GM12878 (cell line): ENCODE measurements at regions not wholly inside any gene's neighbourhood (a gene's known extent, or its start where the extent isn't known, plus 50 kb on each side); places are given as distances from the start of the nearest gene placed in this dataset.

Experiments
- ATAC-seq: fragments of 200-7000 bp; cut with Tn5 transposase; 3 replicates; pipeline ENCODE4 v1.9.1; 2020; ENCODE audit warnings: mild to moderate bottlenecking, moderate library complexity
- BruUV-seq: library from RNA; stranded (reverse); fragments of 400-500 nt; replicated peaks from 2 replicates; lab custom pipeline; 2021; lab: Mats Ljungman, UMichigan
- CTCF ChIA-PET: fragments of 300-600 bp; sonication (Branson Sonifier 250); formaldehyde crosslinking; extraction: SDS; loops from one replicate; lab custom pipeline; 2021; ENCODE audit warnings: inconsistent platforms; lab: Yijun Ruan, JAX
- POLR2A ChIA-PET: fragments of 350-600 bp; formaldehyde crosslinking; extraction: SDS; loops from one replicate; lab custom pipeline; 2021; ENCODE audit warnings: inconsistent platforms; lab: Charles Lee
- RAD21 ChIA-PET: fragments of 300-600 bp; sonication (Branson Sonifier 250); formaldehyde crosslinking; loops from one replicate; lab custom pipeline; 2023; ENCODE audit warnings: antibody characterized with exemption; ENCODE audit not compliant: unreplicated experiment; lab: Charles Lee
- SMC1A ChIA-PET: fragments of 300-600 bp; sonication (Branson Sonifier 250); formaldehyde crosslinking; loops from one replicate; lab custom pipeline; 2023; ENCODE audit not compliant: unreplicated experiment, uncharacterized antibody; lab: Charles Lee
- DNase-seq: peaks from one replicate; pipeline ENCODE4 v3.0.0-alpha.2; 2011; ENCODE audit warnings: low read depth, low spot score
- FAIRE-seq: peaks from 3 replicates; lab custom pipeline; 2011; peaks lifted over from hg19 to GRCh38; lab: Jason Lieb, UNC
- H2AFZ ChIP-seq: 2 replicates; pipeline ENCODE4 v1.6.0; 2011; ENCODE audit warnings: low read depth, low read length, control low read depth; ENCODE audit not compliant: control insufficient read depth
- H3K27ac ChIP-seq: 2 replicates; pipeline ENCODE4 v1.5.1; 2011; ENCODE audit warnings: control low read depth; ENCODE audit not compliant: control insufficient read depth, insufficient read depth
- H3K27me3 ChIP-seq, 2 experiments: replicated peaks in 1 of 2; 2 replicates each; pipeline versions ENCODE4 v1.6.0 to v1.6.1; 2011; ENCODE audit warnings: low read length in 1 of 2; ENCODE audit not compliant: control insufficient read depth in 2 of 2, insufficient read depth in 2 of 2
- H3K36me3 ChIP-seq, 2 experiments: 2 replicates each; pipeline ENCODE4 v1.5.1; 2011; ENCODE audit warnings: low read length in 1 of 2; ENCODE audit not compliant: control insufficient read depth in 2 of 2, insufficient read depth in 2 of 2
- H3K4me1 ChIP-seq: 2 replicates; pipeline ENCODE4 v1.6.1; 2011; ENCODE audit warnings: mild to moderate bottlenecking, low read length, moderate library complexity, mixed read lengths; ENCODE audit not compliant: control insufficient read depth, insufficient read depth
- H3K4me2 ChIP-seq: 2 replicates; pipeline ENCODE4 v1.6.0; 2011; ENCODE audit warnings: control low read depth; ENCODE audit not compliant: control insufficient read depth, insufficient read depth
- H3K4me3 ChIP-seq: fragments of 200-600 bp; sonication (generic); 2 replicates; pipeline ENCODE4 v1.5.1; 2016
- H3K79me2 ChIP-seq: 2 replicates; pipeline ENCODE4 v1.6.0; 2011; ENCODE audit warnings: low read length; ENCODE audit not compliant: control insufficient read depth, insufficient read depth
- H3K9ac ChIP-seq: 2 replicates; pipeline ENCODE4 v1.8.0; 2011; ENCODE audit warnings: low read length, control low read depth, mixed read lengths; ENCODE audit not compliant: control insufficient read depth, insufficient read depth
- H3K9me3 ChIP-seq: replicated peaks from 3 replicates; pipeline ENCODE4 v1.5.1; 2011; ENCODE audit warnings: mild to moderate bottlenecking, low read length; ENCODE audit not compliant: control insufficient read depth, insufficient read depth
- H4K20me1 ChIP-seq: 2 replicates; pipeline ENCODE4 v1.6.0; 2011; ENCODE audit not compliant: control insufficient read depth, insufficient read depth
- ATF7 ChIP-seq: fragments of 450-650 bp; IDR thresholded peaks from 2 replicates; pipeline ENCODE4 v1.6.1; 2016; ENCODE audit warnings: low read depth, mild to moderate bottlenecking
- BCLAF1 ChIP-seq: fragments of 450-650 bp; IDR thresholded peaks from 2 replicates; pipeline ENCODE4 v1.6.1; 2017; ENCODE audit warnings: antibody characterized with exemption, mild to moderate bottlenecking, moderate library complexity
- ESRRA ChIP-seq: IDR thresholded peaks from 2 replicates; pipeline ENCODE4 v1.6.1; 2012; ENCODE audit warnings: mild to moderate bottlenecking, low read length, improper control_type of control experiment
- IKZF1 ChIP-seq: fragments of 450-650 bp; conservative IDR thresholded peaks from 2 replicates; pipeline ENCODE4 v1.6.1; 2017; ENCODE audit warnings: antibody characterized with exemption, mild to moderate bottlenecking
- IKZF2 ChIP-seq, 2 experiments: fragments of 450-650 bp; IDR thresholded peaks; 2 replicates each; pipeline ENCODE4 v1.6.1; 2017; ENCODE audit warnings: mild to moderate bottlenecking in 2 of 2, moderate library complexity in 2 of 2
- RFX5 ChIP-seq: IDR thresholded peaks from 2 replicates; pipeline ENCODE4 v1.6.1; 2011; ENCODE audit warnings: low read depth, low read length, improper control_type of control experiment
- SUPT20H ChIP-seq: IDR thresholded peaks from 2 replicates; pipeline ENCODE4 v1.6.1; 2011; ENCODE audit warnings: low read depth, mild to moderate bottlenecking, low read length, moderate library complexity, borderline replicate concordance; ENCODE audit not compliant: control insufficient read depth
- ZNF24 ChIP-seq: fragments of 450-650 bp; IDR thresholded peaks from 2 replicates; pipeline ENCODE4 v1.6.1; 2017; ENCODE audit warnings: antibody characterized with exemption, mild to moderate bottlenecking
- ZNF384 ChIP-seq: IDR thresholded peaks from 2 replicates; pipeline ENCODE4 v1.6.1; 2012; ENCODE audit warnings: low read depth, mild to moderate bottlenecking, low read length, improper control_type of control experiment, borderline replicate concordance
- in situ Hi-C: fragments of 300-500 bp; cut with MboI; formaldehyde crosslinking; loops from 9 replicates; pipeline ENCODE4 v1.14.3; 2018; ENCODE audit warnings: mixed read lengths
- intact Hi-C: fragments of 100-400 bp; cut with micrococcal nuclease; formaldehyde crosslinking; loops from one replicate; pipeline ENCODE4 v1.14.2; 2022; ENCODE audit not compliant: unreplicated experiment
- TF ChIP-seq, protein P1 (sequence below): IDR thresholded peaks from 2 replicates; pipeline ENCODE4 v1.6.1; 2012; ENCODE audit warnings: low read depth, low read length, improper control_type of control experiment

DNA sequence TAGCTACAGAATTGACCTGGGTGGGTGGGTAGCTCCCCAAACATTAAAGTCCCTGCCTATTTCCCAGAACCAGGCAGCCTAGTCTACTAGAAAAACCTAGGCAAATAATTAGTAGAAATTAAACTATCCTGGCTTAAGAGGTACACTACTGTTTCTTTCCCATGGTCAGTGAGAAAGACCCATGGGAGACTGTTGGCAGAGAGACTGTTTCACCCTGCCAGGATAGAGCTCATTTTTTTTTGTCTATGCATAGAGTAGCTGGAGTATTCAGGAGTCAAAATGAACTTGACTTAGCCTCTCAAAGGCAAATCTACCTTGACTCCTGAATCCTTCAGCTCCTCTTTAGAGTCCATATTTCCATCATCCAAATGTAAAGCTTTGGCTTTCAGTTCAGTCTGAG is 107.0 kb upstream of the AR start:
- Histone ChIP-seq H3K9ac (no peak overlapping the region), H3K79me2 (no peaks in the 10 kb centered on the region), H3K4me1 (no peaks in the 10 kb centered on the region), H3K27ac (no peak overlapping the region), H3K9me3 (no peaks in the 10 kb centered on the region), H3K36me3 (no peaks in the 10 kb centered on the region), H2AFZ (no peak overlapping the region), H4K20me1 (no peaks in the 10 kb centered on the region), H3K27me3 (no peaks in the 10 kb centered on the region), H3K4me2 (no peak overlapping the region), H3K4me3 (no peak overlapping the region)
- no TSS peak for BruUV-seq
- DNase-seq, result no peak
- intact Hi-C loops, result no loop called here
- CTCF ChIA-PET, result interaction anchor here (1.0 kb wide), 1 partner anchor 15 kb away, joined by 3 read pairs; no protein-coding TSS in a partner anchor
- FAIRE-seq, result no peak
- in situ Hi-C loops, result no loop called here
- RAD21 ChIA-PET, result no interaction called here
- no peak for ATAC-seq
- TF ChIP-seq ZNF384, result no peak
- TF ChIP-seq ESRRA, result no peak
- TF ChIP-seq, protein P1, sequence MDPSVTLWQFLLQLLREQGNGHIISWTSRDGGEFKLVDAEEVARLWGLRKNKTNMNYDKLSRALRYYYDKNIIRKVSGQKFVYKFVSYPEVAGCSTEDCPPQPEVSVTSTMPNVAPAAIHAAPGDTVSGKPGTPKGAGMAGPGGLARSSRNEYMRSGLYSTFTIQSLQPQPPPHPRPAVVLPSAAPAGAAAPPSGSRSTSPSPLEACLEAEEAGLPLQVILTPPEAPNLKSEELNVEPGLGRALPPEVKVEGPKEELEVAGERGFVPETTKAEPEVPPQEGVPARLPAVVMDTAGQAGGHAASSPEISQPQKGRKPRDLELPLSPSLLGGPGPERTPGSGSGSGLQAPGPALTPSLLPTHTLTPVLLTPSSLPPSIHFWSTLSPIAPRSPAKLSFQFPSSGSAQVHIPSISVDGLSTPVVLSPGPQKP, result no peak
- no peak for TF ChIP-seq RFX5
- no peak for TF ChIP-seq ATF7
- TF ChIP-seq ZNF24, result no peak
- no peak for TF ChIP-seq BCLAF1
- no peak for TF ChIP-seq SUPT20H
- TF ChIP-seq IKZF2 (IDR thresholded peaks at IDR 0.05), result no peak
- TF ChIP-seq IKZF1, result no peak
- POLR2A ChIA-PET, result no interaction called here
- SMC1A ChIA-PET, result interaction anchor here (0.5 kb wide), 1 partner anchor 560 kb away, joined by 3 read pairs; no protein-coding TSS in a partner anchor
